IPS DF 6.9 (cell line): ENCODE measurements at regions not wholly inside any gene's neighbourhood (a gene's known extent, or its start where the extent isn't known, plus 50 kb on each side); places are given as distances from the start of the nearest gene placed in this dataset.

Experiments used
- DNase-seq: peaks from one replicate; pipeline ENCODE4 v3.0.0-alpha.2; 2013; ENCODE audit warnings: low read depth, low spot score
- H3K27ac ChIP-seq: one replicate; pipeline ENCODE4 v1.5.1; 2013; ENCODE audit warnings: low read length, control low read depth
- H3K27me3 ChIP-seq: 2 replicates; pipeline ENCODE4 v1.6.1; 2013; ENCODE audit warnings: mild to moderate bottlenecking, low read length; ENCODE audit not compliant: control insufficient read depth, insufficient read depth
- H3K36me3 ChIP-seq: 2 replicates; pipeline ENCODE4 v1.6.1; 2013; ENCODE audit warnings: low read length; ENCODE audit not compliant: control insufficient read depth, insufficient read depth
- H3K4me1 ChIP-seq: 2 replicates; pipeline ENCODE4 v1.6.1; 2013; ENCODE audit warnings: low read length; ENCODE audit not compliant: control insufficient read depth, insufficient read depth
- H3K4me3 ChIP-seq: 2 replicates; pipeline ENCODE4 v1.5.1; 2013; ENCODE audit warnings: mild to moderate bottlenecking, low read length
- H3K9me3 ChIP-seq: 2 replicates; pipeline ENCODE4 v1.6.1; 2013; ENCODE audit warnings: low read length, inconsistent platforms; ENCODE audit not compliant: control insufficient read depth, insufficient read depth
- WGBS: extraction: QIAGEN DNeasy Blood & Tissue Kit; methylation state at CpG from one replicate; pipeline ENCODE4 v1.1.7; 2013; ENCODE audit warnings: mixed read lengths, missing lambda C conversion rate; ENCODE audit not compliant: insufficient read length, insufficient coverage; 5-methylcytosine and 5-hydroxymethylcytosine counted together

DNA sequence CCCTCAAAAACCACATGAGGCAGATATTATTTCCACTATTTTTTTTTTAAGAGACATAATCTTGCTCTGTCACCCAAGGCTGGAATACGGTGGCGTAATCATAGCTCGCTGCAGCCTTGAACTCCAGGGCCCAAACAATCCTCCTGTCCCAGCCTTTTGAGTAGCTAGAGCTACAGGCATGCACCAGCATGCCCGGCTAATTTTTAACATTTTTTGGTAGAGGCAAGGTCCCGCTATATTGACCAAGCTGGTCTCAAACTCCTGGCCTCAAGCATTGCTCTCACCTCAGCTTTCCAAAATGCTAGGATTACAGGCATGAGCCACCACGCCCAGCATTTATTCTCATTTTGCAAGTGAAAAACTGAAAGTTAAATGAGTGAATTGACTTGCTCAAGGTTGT is 50.8 kb upstream of the PIAS1 start:
- no CpG with 5 or more reads among the region's 6 CpGs for WGBS
- H3K4me1 ChIP-seq: no peaks in the 10 kb centered on the region
- peaks cover 1% of the 10 kb centered on the region; the same call in 1 of the 2 replicates for H3K9me3 ChIP-seq
- H3K4me3 ChIP-seq: no peak overlapping the region
- H3K27me3 ChIP-seq: no peaks in the 10 kb centered on the region
- no peak for DNase-seq
- H3K36me3 ChIP-seq: no peaks in the 10 kb centered on the region
- no peak overlapping the region for H3K27ac ChIP-seq
